ENCODE measurements at regions not wholly inside any gene's neighbourhood (a gene's known extent, or its start where the extent isn't known, plus 50 kb on each side); places are given as distances from the start of the nearest gene placed in this dataset.

- Histone ChIP-seq H3K4me1 (ENCODE audit: control insufficient read depth, insufficient read depth, low read length, unreplicated experiment) (peaks cover 5% of the 10 kb centered on the region), H3K79me2 (ENCODE audit: control insufficient read depth, insufficient read depth, low read length, unreplicated experiment) (no peaks in the 10 kb centered on the region), H3K27ac (ENCODE audit: low read depth, low read length) (no peak overlapping the region), H3K4me3 (ENCODE audit: low read depth, low read length) (no peak overlapping the region), H3K27me3 (ENCODE audit: insufficient read depth, low read length) (no peaks in the 10 kb centered on the region), H3K36me3 (ENCODE audit: insufficient read depth, low read length) (no peaks in the 10 kb centered on the region), H2AFZ (ENCODE audit: low read length, unreplicated experiment) (no peak overlapping the region)
Measured at GRCh38 chr20:40329321-40329720, 359.7 kb downstream of the MAFB start.

DNA sequence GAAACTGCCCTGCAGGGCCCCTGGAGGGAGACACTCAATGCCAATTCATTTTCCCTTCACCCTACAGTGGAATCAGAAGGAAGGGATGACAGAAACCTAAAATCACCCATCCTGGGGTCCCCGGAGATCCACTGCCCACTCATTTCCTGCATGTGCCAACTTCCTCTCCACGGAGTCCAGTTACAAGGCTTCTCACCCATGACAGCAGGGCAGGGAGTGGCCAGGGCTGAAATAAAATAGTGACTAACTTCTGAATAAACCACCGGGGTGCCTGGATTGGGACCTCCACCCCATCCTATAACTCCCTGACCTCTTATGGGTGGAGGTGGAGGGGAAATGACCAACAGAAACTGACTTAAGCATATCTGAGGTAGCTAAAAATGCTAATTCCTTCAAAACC lies 362.3 kb downstream of the MAFB start:
- H3K36me3 ChIP-seq (ENCODE audit: insufficient read depth, low read length), result no peaks in the 10 kb centered on the region
- H2AFZ ChIP-seq (ENCODE audit: low read length, unreplicated experiment), result no peak overlapping the region
- H3K4me3 ChIP-seq (ENCODE audit: low read depth, low read length), result no peak overlapping the region
- H3K4me1 ChIP-seq (ENCODE audit: control insufficient read depth, insufficient read depth, low read length, unreplicated experiment), result peaks cover 10% of the 10 kb centered on the region
- no peak overlapping the region for H3K27ac ChIP-seq (ENCODE audit: low read depth, low read length)
- no peaks in the 10 kb centered on the region for H3K79me2 ChIP-seq (ENCODE audit: control insufficient read depth, insufficient read depth, low read length, unreplicated experiment)
- no peaks in the 10 kb centered on the region for H3K27me3 ChIP-seq (ENCODE audit: insufficient read depth, low read length)

DNA sequence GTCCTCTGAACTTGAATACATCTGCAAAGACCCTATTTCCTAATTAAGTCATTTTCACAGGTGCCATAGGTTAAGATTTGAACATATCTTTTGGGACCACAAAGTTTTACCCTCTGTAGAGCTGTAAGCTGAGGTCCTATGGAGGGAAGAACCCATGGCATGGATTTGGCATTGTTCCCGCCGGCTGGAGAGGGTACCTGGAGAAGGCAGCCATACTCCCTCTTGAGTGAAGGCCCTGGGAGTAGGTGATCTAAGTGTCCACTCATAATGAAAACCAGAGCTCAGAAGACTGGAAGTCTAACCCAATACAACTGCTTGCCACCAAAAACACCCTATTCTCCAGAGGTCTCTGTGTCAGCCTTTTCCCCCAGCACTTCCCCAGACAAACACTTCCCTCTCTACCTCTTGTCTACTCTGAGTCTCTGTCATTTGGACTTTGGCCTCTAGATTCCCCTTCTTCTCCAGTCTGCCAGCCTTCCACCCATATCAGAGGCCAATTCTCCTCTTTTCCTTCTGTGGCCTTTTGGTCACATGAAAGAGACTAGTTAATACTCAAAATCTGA lies 363.9 kb downstream of the MAFB start:
- Histone ChIP-seq H3K27me3 (ENCODE audit: insufficient read depth, low read length) (0 out of 2 replicates have a peak, but pooled peaks cover 3% of the 10 kb centered on the region), H3K4me1 (ENCODE audit: control insufficient read depth, insufficient read depth, low read length, unreplicated experiment) (peaks cover 10% of the 10 kb centered on the region), H3K4me3 (ENCODE audit: low read depth, low read length) (no peak overlapping the region), H2AFZ (ENCODE audit: low read length, unreplicated experiment) (no peak overlapping the region), H3K79me2 (ENCODE audit: control insufficient read depth, insufficient read depth, low read length, unreplicated experiment) (no peaks in the 10 kb centered on the region), H3K27ac (ENCODE audit: low read depth, low read length) (no peak overlapping the region), H3K36me3 (ENCODE audit: insufficient read depth, low read length) (no peaks in the 10 kb centered on the region)

GRCh38 chr20:40323361-40323794 lies 365.7 kb downstream of the MAFB start:
- Histone ChIP-seq H3K79me2 (ENCODE audit: control insufficient read depth, insufficient read depth, low read length, unreplicated experiment) (no peaks in the 10 kb centered on the region), H3K4me1 (ENCODE audit: control insufficient read depth, insufficient read depth, low read length, unreplicated experiment) (peaks cover 10% of the 10 kb centered on the region), H3K27ac (ENCODE audit: low read depth, low read length) (no peak overlapping the region), H2AFZ (ENCODE audit: low read length, unreplicated experiment) (no peak overlapping the region), H3K36me3 (ENCODE audit: insufficient read depth, low read length) (no peaks in the 10 kb centered on the region), H3K4me3 (ENCODE audit: low read depth, low read length) (no peak overlapping the region), H3K27me3 (ENCODE audit: insufficient read depth, low read length) (0 out of 2 replicates have a peak, but pooled peaks cover 4% of the 10 kb centered on the region)

DNA sequence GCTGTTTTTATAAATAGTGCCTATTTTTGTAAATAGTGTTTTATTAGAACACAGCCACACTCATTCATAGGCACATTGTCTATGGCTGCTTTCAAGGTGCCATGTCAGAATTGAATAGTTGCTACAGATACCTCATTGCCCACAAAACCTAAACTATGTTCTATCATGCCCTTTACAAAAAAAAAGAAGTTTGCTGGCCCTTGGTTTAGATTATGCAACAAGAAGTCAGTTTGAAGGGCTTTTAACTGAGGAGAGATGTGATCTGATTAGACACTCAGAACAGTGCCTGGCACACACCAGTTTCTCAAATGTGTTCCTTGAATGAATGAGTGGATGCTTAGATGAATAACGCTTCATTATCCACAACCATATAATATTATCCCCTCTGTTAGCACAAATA lies 366.1 kb downstream of the MAFB start:
- peaks cover 10% of the 10 kb centered on the region for H3K4me1 ChIP-seq (ENCODE audit: control insufficient read depth, insufficient read depth, low read length, unreplicated experiment)
- 0 out of 2 replicates have a peak, but pooled peaks cover 4% of the 10 kb centered on the region for H3K27me3 ChIP-seq (ENCODE audit: insufficient read depth, low read length)
- H2AFZ ChIP-seq (ENCODE audit: low read length, unreplicated experiment), result no peak overlapping the region
- H3K36me3 ChIP-seq (ENCODE audit: insufficient read depth, low read length), result no peaks in the 10 kb centered on the region
- H3K4me3 ChIP-seq (ENCODE audit: low read depth, low read length), result no peak overlapping the region
- no peak overlapping the region for H3K27ac ChIP-seq (ENCODE audit: low read depth, low read length)
- no peaks in the 10 kb centered on the region for H3K79me2 ChIP-seq (ENCODE audit: control insufficient read depth, insufficient read depth, low read length, unreplicated experiment)

DNA sequence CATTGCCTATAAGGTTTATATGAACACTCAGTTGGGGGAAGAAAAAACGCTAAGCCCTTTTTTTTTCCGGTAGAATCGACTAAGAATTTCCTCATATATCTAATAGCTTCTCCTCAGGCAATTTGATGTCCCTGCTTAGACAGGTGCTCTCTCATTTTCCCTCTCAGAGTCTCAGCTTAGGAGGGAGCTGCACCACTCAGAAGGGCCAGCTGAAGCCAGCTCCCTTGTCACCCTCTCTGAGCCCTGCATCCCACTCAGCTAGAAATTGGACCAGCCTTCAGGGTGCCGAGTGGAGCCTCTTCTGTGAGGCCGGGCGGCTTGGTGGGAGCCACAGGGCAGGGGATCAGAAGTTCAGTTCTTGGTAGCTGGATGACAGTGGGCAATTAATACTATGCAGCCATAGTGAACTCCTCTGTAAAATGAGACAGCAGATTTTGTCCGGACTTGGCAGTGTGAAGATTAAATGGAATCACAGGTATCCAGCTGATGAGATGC lies 368.5 kb downstream of the MAFB start:
- H3K27me3 ChIP-seq (ENCODE audit: insufficient read depth, low read length), result 0 out of 2 replicates have a peak, but pooled peaks cover 12% of the 10 kb centered on the region
- peaks cover 6% of the 10 kb centered on the region for H3K4me1 ChIP-seq (ENCODE audit: control insufficient read depth, insufficient read depth, low read length, unreplicated experiment)
- H3K79me2 ChIP-seq (ENCODE audit: control insufficient read depth, insufficient read depth, low read length, unreplicated experiment), result no peaks in the 10 kb centered on the region
- no peak overlapping the region for H3K4me3 ChIP-seq (ENCODE audit: low read depth, low read length)
- no peak overlapping the region for H2AFZ ChIP-seq (ENCODE audit: low read length, unreplicated experiment)
- no peaks in the 10 kb centered on the region for H3K36me3 ChIP-seq (ENCODE audit: insufficient read depth, low read length)
- H3K27ac ChIP-seq (ENCODE audit: low read depth, low read length), result no peak overlapping the region

GRCh38 chr20:40319741-40320516 lies 369.1 kb downstream of the MAFB start:
- Histone ChIP-seq H3K79me2 (ENCODE audit: control insufficient read depth, insufficient read depth, low read length, unreplicated experiment) (no peaks in the 10 kb centered on the region), H3K27me3 (ENCODE audit: insufficient read depth, low read length) (0 out of 2 replicates have a peak, but pooled peaks cover 12% of the 10 kb centered on the region), H3K4me3 (ENCODE audit: low read depth, low read length) (no peak overlapping the region), H3K36me3 (ENCODE audit: insufficient read depth, low read length) (no peaks in the 10 kb centered on the region), H2AFZ (ENCODE audit: low read length, unreplicated experiment) (no peak overlapping the region), H3K27ac (ENCODE audit: low read depth, low read length) (no peak overlapping the region), H3K4me1 (ENCODE audit: control insufficient read depth, insufficient read depth, low read length, unreplicated experiment) (peaks cover 6% of the 10 kb centered on the region)

GRCh38 chr20:40319056-40319455 lies 370.0 kb downstream of the MAFB start:
- Histone ChIP-seq H3K4me3 (ENCODE audit: low read depth, low read length) (no peak overlapping the region), H3K79me2 (ENCODE audit: control insufficient read depth, insufficient read depth, low read length, unreplicated experiment) (no peaks in the 10 kb centered on the region), H3K36me3 (ENCODE audit: insufficient read depth, low read length) (no peaks in the 10 kb centered on the region), H3K27me3 (ENCODE audit: insufficient read depth, low read length) (0 out of 2 replicates have a peak, but pooled peaks cover 12% of the 10 kb centered on the region), H2AFZ (ENCODE audit: low read length, unreplicated experiment) (no peak overlapping the region), H3K4me1 (ENCODE audit: control insufficient read depth, insufficient read depth, low read length, unreplicated experiment) (peaks cover 6% of the 10 kb centered on the region), H3K27ac (ENCODE audit: low read depth, low read length) (no peak overlapping the region)

DNA sequence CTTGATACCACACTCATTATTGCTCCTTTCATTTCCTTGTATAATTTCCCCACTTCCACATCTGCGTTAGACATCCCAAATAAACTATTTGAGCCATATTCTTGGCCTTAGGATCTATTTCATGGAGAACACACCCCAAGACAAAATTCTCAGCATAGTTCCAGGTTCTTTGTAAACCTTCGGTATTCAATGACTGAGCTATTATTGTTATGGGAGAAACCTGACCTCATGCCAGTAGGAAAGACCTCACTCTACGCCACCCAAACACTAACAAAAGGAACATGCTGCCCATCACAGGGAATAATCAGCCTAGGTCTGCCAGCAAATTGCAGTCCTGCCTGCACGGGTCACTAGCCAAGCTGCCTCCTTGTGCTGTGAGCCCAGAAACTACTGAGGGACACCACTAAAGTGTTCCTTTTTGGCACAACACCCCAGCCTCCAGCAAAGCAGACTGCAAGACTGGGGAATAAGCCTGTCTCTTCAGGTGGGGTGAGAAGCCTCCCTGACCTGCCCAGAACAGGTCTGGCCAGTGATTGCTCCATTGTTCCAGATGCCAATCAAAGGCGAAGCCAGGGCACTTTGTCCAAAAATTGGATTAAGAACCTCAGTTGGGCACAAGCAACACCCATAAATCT lies 371.8 kb downstream of the MAFB start:
- Histone ChIP-seq H2AFZ (ENCODE audit: low read length, unreplicated experiment) (no peak overlapping the region), H3K4me3 (ENCODE audit: low read depth, low read length) (no peak overlapping the region), H3K36me3 (ENCODE audit: insufficient read depth, low read length) (no peaks in the 10 kb centered on the region)

GRCh38 chr20:40314278-40314677 lies 374.8 kb downstream of the MAFB start:
- Histone ChIP-seq H2AFZ (ENCODE audit: low read length, unreplicated experiment) (no peak overlapping the region), H3K4me3 (ENCODE audit: low read depth, low read length) (no peak overlapping the region), H3K27me3 (ENCODE audit: insufficient read depth, low read length) (0 out of 2 replicates have a peak, but pooled peaks cover 8% of the 10 kb centered on the region), H3K79me2 (ENCODE audit: control insufficient read depth, insufficient read depth, low read length, unreplicated experiment) (no peaks in the 10 kb centered on the region), H3K36me3 (ENCODE audit: insufficient read depth, low read length) (no peaks in the 10 kb centered on the region), H3K4me1 (ENCODE audit: control insufficient read depth, insufficient read depth, low read length, unreplicated experiment) (no peaks in the 10 kb centered on the region), H3K27ac (ENCODE audit: low read depth, low read length) (no peak overlapping the region)

More for the DNA sequence above, 371.8 kb downstream of the MAFB start:
- Histone ChIP-seq H3K27me3 (ENCODE audit: insufficient read depth, low read length) (0 out of 2 replicates have a peak, but pooled peaks cover 12% of the 10 kb centered on the region), H3K4me1 (ENCODE audit: control insufficient read depth, insufficient read depth, low read length, unreplicated experiment) (no peaks in the 10 kb centered on the region), H3K27ac (ENCODE audit: low read depth, low read length) (no peak overlapping the region), H3K79me2 (ENCODE audit: control insufficient read depth, insufficient read depth, low read length, unreplicated experiment) (no peaks in the 10 kb centered on the region)
